22Rv1 (cell line): ENCODE measurements at regions not wholly inside any gene's neighbourhood (a gene's known extent, or its start where the extent isn't known, plus 50 kb on each side); places are given as distances from the start of the nearest gene placed in this dataset.

Experiments used
- H3K27ac ChIP-seq: fragments of 450-650 bp; 2 replicates; pipeline ENCODE4 v1.5.1; 2017
- ZFX ChIP-seq: fragments of 450-650 bp; IDR thresholded peaks from 2 replicates; pipeline ENCODE4 v1.6.1; 2017; ENCODE audit warnings: antibody characterized with exemption, borderline replicate concordance
- TF ChIP-seq, protein P1 (sequence below): fragments of 450-650 bp; IDR thresholded peaks from 2 replicates; pipeline ENCODE4 v1.5.1; 2017; ENCODE audit warnings: mild to moderate bottlenecking

DNA sequence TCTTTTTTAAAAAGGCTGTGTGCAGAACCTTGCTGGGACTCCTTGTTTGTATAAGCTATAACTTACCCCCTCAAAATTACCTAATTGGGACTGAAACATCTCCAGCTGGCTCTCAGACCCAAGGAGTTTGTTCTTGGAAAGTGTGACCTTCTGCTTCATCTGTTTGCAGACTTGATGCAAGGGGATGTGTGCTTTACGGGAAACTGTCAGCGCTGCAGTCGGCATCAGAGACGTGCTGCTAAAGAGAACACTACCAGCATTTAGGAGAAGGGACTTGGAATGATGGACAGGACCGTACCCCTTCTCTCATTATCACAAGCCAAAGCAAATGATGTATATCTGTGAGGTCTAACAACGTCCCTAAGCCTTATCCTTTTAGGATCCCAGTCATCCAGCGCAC is 174.2 kb upstream of the PARP11 start:
- H3K27ac ChIP-seq: no peak overlapping the region
- no peak for TF ChIP-seq ZFX

DNA sequence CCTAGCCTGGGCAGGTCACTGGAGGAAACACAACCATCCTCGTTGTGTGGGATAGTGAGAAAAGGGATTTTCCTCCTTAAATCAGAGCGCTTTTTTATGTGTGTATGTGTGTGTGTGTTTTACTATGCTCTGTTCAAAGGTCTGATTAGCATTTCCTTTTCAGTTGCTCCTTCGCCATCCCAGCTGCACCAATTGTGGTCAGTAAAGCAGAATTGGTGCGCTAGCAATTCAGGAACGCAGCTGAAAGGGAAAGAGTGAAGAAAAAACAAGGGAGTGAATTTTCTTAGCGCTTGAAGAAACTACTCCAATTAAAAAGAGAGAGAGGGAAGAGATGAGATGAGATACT is 173.3 kb upstream of the PARP11 start:
- TF ChIP-seq ZFX: no peak
- TF ChIP-seq, protein P1, sequence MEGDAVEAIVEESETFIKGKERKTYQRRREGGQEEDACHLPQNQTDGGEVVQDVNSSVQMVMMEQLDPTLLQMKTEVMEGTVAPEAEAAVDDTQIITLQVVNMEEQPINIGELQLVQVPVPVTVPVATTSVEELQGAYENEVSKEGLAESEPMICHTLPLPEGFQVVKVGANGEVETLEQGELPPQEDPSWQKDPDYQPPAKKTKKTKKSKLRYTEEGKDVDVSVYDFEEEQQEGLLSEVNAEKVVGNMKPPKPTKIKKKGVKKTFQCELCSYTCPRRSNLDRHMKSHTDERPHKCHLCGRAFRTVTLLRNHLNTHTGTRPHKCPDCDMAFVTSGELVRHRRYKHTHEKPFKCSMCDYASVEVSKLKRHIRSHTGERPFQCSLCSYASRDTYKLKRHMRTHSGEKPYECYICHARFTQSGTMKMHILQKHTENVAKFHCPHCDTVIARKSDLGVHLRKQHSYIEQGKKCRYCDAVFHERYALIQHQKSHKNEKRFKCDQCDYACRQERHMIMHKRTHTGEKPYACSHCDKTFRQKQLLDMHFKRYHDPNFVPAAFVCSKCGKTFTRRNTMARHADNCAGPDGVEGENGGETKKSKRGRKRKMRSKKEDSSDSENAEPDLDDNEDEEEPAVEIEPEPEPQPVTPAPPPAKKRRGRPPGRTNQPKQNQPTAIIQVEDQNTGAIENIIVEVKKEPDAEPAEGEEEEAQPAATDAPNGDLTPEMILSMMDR: no peak
- H3K27ac ChIP-seq: no peak overlapping the region

DNA sequence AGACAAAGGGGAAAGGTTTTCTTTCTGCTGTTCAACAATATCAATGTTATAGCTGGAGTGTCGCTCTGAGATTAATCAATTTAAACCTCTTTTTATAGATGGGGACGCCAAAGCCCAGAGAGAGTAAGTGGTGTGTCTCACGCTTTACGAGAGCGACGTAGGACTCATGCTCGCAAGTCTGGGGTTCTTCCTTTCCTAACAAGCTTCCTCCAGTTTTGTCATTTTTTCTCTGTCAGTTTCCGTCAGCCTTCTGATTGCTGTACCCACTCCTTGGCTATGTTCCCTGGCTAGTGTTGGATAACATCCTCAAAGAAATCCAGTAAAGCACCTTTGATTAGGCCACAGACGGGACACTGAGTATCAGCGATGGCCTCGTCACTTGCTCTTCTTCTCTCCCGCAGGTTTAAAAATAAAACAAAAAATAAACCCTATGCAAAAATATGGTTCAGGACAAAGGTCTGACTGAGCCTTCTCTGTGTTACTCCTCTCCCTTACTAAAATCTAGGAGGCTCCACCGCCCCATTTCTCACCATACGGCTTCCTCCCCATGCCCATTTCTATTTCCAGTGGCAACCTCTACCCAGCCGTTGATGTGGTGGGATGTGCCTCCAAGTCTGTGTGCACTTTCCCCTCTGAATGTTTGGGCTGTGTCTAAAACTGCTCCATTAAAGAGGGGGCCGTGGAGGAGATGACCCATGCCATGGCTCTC is 172.7 kb upstream of the PARP11 start:
- TF ChIP-seq, protein P1: no peak
- TF ChIP-seq ZFX: no peak

DNA sequence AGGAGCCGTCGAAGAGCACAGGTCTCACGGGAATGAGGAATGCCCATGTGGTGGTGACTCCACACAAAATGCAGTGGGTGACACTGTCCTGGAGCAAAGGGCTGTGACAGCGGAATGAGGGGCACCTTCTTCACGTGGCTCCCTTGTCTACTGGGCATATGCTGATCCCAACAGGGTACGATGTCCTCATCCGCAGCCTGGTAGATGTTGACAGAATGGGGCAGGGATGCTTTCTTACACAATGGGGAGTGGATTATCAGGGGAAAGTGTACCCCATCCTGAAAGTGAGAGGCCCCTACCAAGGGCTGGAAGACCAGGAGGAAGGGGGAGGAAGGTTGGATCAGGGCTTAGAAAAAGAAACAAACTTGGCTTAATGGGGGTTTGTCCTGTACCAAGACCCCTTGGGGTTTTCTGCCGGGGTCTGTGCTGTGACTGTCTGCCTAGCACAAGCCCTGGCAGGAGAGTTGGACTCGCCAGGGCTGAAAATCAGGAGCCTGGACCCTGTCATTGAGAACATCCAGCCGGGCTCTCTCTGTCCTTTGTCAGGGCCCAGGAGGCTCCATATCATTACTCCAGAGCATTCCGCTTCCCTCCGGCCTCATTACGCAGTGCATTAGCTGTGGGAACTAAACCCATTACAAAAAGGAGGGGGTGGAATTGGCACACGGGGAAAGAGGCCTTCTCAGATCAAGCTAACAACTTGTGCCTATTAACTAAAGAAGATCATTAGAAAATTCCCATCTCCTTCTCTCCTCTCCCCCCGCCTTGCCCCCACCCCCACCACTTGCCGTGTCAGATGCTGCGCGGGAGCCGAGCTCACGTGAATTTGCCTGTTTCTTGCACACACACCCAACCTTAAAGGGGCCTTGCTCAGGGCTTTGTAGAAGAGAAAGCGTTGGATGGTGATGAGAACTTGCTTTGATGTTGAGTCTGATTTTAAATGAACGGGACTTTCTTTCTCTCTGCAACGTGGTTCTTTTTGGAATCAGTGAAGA is 171.8 kb upstream of the PARP11 start:
- H3K27ac ChIP-seq: no peak overlapping the region
- TF ChIP-seq, protein P1: no peak
- TF ChIP-seq ZFX: no peak

More for the DNA sequence above, 172.7 kb upstream of the PARP11 start:
- H3K27ac ChIP-seq: no peak overlapping the region

DNA sequence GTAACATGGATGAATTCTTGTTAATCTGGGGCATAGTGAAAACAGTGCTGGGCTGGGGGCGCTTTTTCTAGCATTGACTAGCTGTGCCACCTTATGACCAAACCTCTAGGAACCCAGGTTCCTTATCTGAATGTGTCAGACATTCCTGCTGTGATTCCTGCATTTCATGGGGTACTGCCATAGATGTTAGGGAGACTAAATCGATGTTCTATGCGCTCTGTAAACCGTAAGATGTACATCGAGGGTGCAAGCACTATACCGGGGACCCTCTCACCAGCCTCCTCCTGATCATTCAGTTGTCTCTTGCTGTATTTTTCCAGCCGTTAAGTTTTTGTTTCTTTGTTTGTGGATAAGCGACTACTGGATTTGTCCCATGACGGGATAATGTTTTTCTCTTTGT is 170.9 kb upstream of the PARP11 start:
- TF ChIP-seq, protein P1: no peak
- TF ChIP-seq ZFX: no peak

DNA sequence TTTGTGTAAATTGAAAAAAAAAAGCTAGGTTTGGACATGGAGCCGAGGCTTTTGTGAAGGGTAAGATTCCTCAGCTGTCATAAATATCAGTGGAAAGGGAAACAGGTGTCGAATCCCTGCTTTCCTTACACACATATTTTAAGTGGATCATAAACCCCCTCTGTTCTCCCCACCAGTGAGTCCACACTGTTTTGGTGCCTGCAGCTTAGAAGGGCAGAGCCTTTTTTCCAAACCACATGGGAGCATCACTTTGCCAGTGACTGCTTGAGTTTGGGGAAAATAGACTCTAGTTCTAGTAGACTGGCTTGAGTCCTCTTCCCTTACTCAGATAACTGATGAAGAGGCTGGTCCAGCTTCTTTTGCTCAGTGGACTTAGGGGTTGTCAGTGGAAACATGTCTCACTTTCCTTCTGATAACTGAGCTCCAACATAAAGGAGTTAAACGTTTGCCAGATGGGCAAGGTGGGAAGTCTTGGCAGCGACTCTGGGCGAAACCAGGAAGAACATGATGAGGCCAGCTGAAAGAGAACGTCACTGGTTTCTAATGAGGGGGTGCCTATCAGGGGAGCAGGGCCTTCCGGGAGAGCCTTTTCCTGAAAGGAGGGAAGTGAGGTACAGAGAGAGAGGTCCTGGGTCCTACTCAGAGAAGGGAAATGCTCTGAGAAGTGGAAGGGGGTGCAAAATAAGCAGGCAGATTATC is 168.1 kb upstream of the PARP11 start:
- TF ChIP-seq ZFX: no peak
- TF ChIP-seq, protein P1: no peak
- no peak overlapping the region for H3K27ac ChIP-seq

More for the DNA sequence above, 170.9 kb upstream of the PARP11 start:
- no peak overlapping the region for H3K27ac ChIP-seq

DNA sequence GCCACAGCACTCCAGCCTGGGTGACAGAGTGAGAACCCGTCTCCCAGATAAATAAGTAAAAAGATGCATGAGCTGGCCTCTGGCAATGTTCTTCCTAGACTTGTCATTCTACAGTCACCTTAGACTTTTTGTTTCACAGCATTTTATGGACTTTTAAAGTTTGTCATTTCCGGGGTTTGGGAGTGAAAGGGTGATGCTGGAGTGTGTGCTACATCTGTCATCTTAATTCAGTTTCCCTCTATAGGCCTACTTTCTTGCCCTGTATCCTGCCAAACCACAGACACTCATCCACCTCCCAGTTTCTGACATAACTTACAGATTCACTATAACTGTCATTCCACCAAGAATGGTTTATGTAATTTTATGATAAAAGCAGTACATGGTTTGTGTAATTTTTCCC is 166.7 kb upstream of the PARP11 start:
- TF ChIP-seq, protein P1: no peak
- TF ChIP-seq ZFX: no peak
- no peak overlapping the region for H3K27ac ChIP-seq
